HCT116 (cell line): ENCODE measurements at regions not wholly inside any gene's neighbourhood (a gene's known extent, or its start where the extent isn't known, plus 50 kb on each side); places are given as distances from the start of the nearest gene placed in this dataset.

Experiments
- ATAC-seq: fragments of 200-7000 bp; cut with Tn5 transposase; 2 replicates; pipeline ENCODE4 v1.9.1; 2020; ENCODE audit warnings: mild to moderate bottlenecking, moderate library complexity
- BruUV-seq: library from RNA; stranded (reverse); fragments of 400-500 nt; replicated peaks from 2 replicates; lab custom pipeline; 2021; lab: Mats Ljungman, UMichigan
- CTCF ChIA-PET: fragments of 300-600 bp; sonication (Branson Sonifier 250); formaldehyde crosslinking; loops from one replicate; lab custom pipeline; 2021; ENCODE audit warnings: antibody characterized with exemption; lab: Charles Lee
- POLR2A ChIA-PET: fragments of 300-600, 350-600 bp; sonication (Branson Sonifier 250); formaldehyde crosslinking; loops from one replicate; lab custom pipeline; 2021; ENCODE audit warnings: antibody characterized with exemption; lab: Charles Lee
- RAD21 ChIA-PET, 2 experiments: fragments of 300-600 bp; sonication (Branson Sonifier 250); formaldehyde crosslinking; loops; one replicate each; lab custom pipeline; 2023; ENCODE audit warnings: low total read pairs in 2 of 2; ENCODE audit not compliant: uncharacterized antibody in 2 of 2, unreplicated experiment in 2 of 2, low non-redundant PET in 1 of 2; lab: Charles Lee
- DNase-seq: peaks from one replicate; pipeline ENCODE4 v3.0.0-alpha.2; 2010; ENCODE audit warnings: low read depth, low spot score
- H2AFZ ChIP-seq: fragments of 200-600 bp; shearing (Covaris generic), sonication (generic); 2 replicates; pipeline ENCODE4 v1.6.1; 2017; ENCODE audit warnings: low read depth, mixed run types, mixed read lengths, antibody characterized with exemption, low read length; ENCODE audit not compliant: poor library complexity, severe bottlenecking
- H3K27ac ChIP-seq: 2 replicates; pipeline ENCODE4 v1.5.1; 2012; ENCODE audit warnings: low read depth, low read length
- H3K27me3 ChIP-seq: fragments of 200-600 bp; sonication (generic); 2 replicates; pipeline ENCODE4 v1.6.1; 2016; ENCODE audit warnings: mixed run types, low read length, mixed read lengths; ENCODE audit not compliant: insufficient read depth
- H3K36me3 ChIP-seq, 2 experiments: fragments of 200-500 bp in 1 of 2; fragments of 200-600 bp in 1 of 2; sonication (Bioruptor generic) in 1 of 2; sonication (generic) in 1 of 2; 2 replicates each; pipeline versions ENCODE4 v1.5.1 to v1.6.1; 2014 to 2016; ENCODE audit warnings: low read length in 2 of 2, inconsistent platforms in 1 of 2, mixed read lengths in 1 of 2, mixed run types in 1 of 2; ENCODE audit not compliant: insufficient read depth in 2 of 2, control insufficient read depth in 1 of 2
- H3K4me1 ChIP-seq, 2 experiments: fragments of 200-600 bp in 1 of 2; sonication (generic) in 1 of 2; 2 replicates each; pipeline versions ENCODE4 v1.5.1 to v1.6.1; 2012 to 2017; ENCODE audit warnings: low read length in 2 of 2, inconsistent platforms in 1 of 2, mild to moderate bottlenecking in 1 of 2, mixed read lengths in 1 of 2, mixed run types in 1 of 2, moderate library complexity in 1 of 2; ENCODE audit not compliant: insufficient read depth in 2 of 2, control insufficient read depth in 1 of 2
- H3K4me2 ChIP-seq: fragments of 200-600 bp; sonication (generic); 2 replicates; pipeline ENCODE4 v1.6.1; 2017; ENCODE audit warnings: mixed run types, low read length, mixed read lengths
- H3K4me3 ChIP-seq, 2 experiments: fragments of 200-600 bp in 1 of 2; sonication (generic) in 1 of 2; replicated peaks in 1 of 2; 2 replicates each; pipeline ENCODE4 v1.5.1; 2011 to 2016; ENCODE audit warnings: low read length in 2 of 2, control low read depth in 1 of 2, low read depth in 1 of 2, mild to moderate bottlenecking in 1 of 2, mixed read lengths in 1 of 2, mixed run types in 1 of 2
- H3K79me2 ChIP-seq: fragments of 200-600 bp; sonication (generic); 2 replicates; pipeline ENCODE4 v1.6.1; 2017; ENCODE audit warnings: mild to moderate bottlenecking, mixed run types, low read length, moderate library complexity, mixed read lengths; ENCODE audit not compliant: insufficient read depth
- H3K9ac ChIP-seq: fragments of 200-600 bp; sonication (generic); 2 replicates; pipeline ENCODE4 v1.6.1; 2016; ENCODE audit warnings: low read length, mixed read lengths
- H3K9me2 ChIP-seq: fragments of 200-600 bp; sonication (generic), shearing (Covaris generic); 2 replicates; pipeline ENCODE4 v1.6.1; 2017; ENCODE audit warnings: mixed run types, mild to moderate bottlenecking, moderate library complexity; ENCODE audit not compliant: insufficient read depth
- H3K9me3 ChIP-seq, 2 experiments: fragments of 200-500 bp in 1 of 2; fragments of 200-600 bp in 1 of 2; sonication (Bioruptor generic) in 1 of 2; sonication (generic) in 1 of 2; 2 replicates each; pipeline ENCODE4 v1.6.1; 2014 to 2017; ENCODE audit warnings: low read length in 2 of 2, mixed read lengths in 2 of 2, inconsistent platforms in 1 of 2, low read depth in 1 of 2, mild to moderate bottlenecking in 1 of 2, mixed run types in 1 of 2, moderate library complexity in 1 of 2; ENCODE audit not compliant: control insufficient read depth in 1 of 2, insufficient read depth in 1 of 2
- H4K20me1 ChIP-seq: fragments of 200-600 bp; sonication (generic), shearing (Covaris generic); 2 replicates; pipeline ENCODE4 v1.6.1; 2017; ENCODE audit warnings: mixed run types, mild to moderate bottlenecking, moderate library complexity; ENCODE audit not compliant: insufficient read depth
- ELF1 ChIP-seq: IDR thresholded peaks from 2 replicates; pipeline ENCODE4 v1.6.1; 2012; ENCODE audit warnings: low read depth, borderline replicate concordance
- JUND ChIP-seq: IDR thresholded peaks from 2 replicates; pipeline ENCODE4 v1.6.1; 2012
- POLR2A ChIP-seq: IDR thresholded peaks from 2 replicates; pipeline ENCODE4 v1.7.0; 2011; ENCODE audit warnings: borderline replicate concordance; ENCODE audit not compliant: insufficient read depth, insufficient read length; ENCODE audit errors: extremely low read depth
- RAD21 ChIP-seq: IDR thresholded peaks from 2 replicates; pipeline ENCODE4 v1.6.1; 2012; ENCODE audit warnings: low read depth, mild to moderate bottlenecking
- SIN3A ChIP-seq: IDR thresholded peaks from 2 replicates; pipeline ENCODE4 v1.6.1; 2012; ENCODE audit warnings: low read depth
- SRF ChIP-seq: IDR thresholded peaks from 2 replicates; pipeline ENCODE4 v1.6.1; 2012; ENCODE audit warnings: low read depth
- intact Hi-C: fragments of 100-400 bp; cut with micrococcal nuclease; formaldehyde crosslinking; loops from 2 replicates; pipeline ENCODE4 v1.10.0; 2022
- TF ChIP-seq, protein P1 (sequence below): IDR thresholded peaks from 2 replicates; pipeline ENCODE4 v1.6.1; 2012; ENCODE audit warnings: low read depth
- TF ChIP-seq, protein P2 (sequence below): IDR thresholded peaks from 2 replicates; pipeline ENCODE4 v1.6.1; 2012

DNA sequence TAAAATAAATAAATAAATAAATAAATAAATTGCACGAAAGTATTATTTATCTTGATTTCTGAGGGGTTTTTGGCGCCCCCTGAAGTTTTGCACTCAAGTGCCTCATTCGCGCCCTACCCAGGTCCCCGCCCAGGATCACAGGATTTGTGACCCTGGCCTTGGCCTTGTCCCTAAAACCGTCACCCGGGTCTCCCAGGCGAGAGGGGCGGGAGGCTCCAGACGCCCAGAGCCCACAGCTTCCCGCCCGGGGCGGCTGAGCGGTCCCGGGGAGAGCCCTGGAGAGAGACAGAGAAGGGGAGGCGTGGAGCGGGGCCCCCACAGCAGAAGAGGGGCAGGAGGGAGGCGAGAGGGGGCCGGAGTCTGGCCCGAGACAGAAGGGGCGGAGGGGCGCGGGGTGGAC, 91.8 kb upstream of the CASZ1 start:
- no peak for ATAC-seq
- no peaks in the 10 kb centered on the region for H3K79me2 ChIP-seq
- no peak for TF ChIP-seq ELF1
- TF ChIP-seq, protein P1, sequence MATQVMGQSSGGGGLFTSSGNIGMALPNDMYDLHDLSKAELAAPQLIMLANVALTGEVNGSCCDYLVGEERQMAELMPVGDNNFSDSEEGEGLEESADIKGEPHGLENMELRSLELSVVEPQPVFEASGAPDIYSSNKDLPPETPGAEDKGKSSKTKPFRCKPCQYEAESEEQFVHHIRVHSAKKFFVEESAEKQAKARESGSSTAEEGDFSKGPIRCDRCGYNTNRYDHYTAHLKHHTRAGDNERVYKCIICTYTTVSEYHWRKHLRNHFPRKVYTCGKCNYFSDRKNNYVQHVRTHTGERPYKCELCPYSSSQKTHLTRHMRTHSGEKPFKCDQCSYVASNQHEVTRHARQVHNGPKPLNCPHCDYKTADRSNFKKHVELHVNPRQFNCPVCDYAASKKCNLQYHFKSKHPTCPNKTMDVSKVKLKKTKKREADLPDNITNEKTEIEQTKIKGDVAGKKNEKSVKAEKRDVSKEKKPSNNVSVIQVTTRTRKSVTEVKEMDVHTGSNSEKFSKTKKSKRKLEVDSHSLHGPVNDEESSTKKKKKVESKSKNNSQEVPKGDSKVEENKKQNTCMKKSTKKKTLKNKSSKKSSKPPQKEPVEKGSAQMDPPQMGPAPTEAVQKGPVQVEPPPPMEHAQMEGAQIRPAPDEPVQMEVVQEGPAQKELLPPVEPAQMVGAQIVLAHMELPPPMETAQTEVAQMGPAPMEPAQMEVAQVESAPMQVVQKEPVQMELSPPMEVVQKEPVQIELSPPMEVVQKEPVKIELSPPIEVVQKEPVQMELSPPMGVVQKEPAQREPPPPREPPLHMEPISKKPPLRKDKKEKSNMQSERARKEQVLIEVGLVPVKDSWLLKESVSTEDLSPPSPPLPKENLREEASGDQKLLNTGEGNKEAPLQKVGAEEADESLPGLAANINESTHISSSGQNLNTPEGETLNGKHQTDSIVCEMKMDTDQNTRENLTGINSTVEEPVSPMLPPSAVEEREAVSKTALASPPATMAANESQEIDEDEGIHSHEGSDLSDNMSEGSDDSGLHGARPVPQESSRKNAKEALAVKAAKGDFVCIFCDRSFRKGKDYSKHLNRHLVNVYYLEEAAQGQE = no peak
- no peak for TF ChIP-seq POLR2A
- no peak for TF ChIP-seq RAD21
- no peak for TF ChIP-seq JUND
- no peak for TF ChIP-seq SIN3A
- TF ChIP-seq SRF = no peak
- TF ChIP-seq, protein P2, sequence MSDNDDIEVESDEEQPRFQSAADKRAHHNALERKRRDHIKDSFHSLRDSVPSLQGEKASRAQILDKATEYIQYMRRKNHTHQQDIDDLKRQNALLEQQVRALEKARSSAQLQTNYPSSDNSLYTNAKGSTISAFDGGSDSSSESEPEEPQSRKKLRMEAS = no peak
- no peak overlapping the region for H2AFZ ChIP-seq
- no peaks in the 10 kb centered on the region for H3K9me2 ChIP-seq
- CTCF ChIA-PET = no interaction called here
- RAD21 ChIA-PET = no interaction called here
- no peaks in the 10 kb centered on the region for H3K27me3 ChIP-seq
- H3K4me2 ChIP-seq = no peak overlapping the region
- DNase-seq = no peak
- H3K9me3 ChIP-seq = no peaks in the 10 kb centered on the region
- no TSS peak for BruUV-seq
- H3K27ac ChIP-seq = no peak overlapping the region
- no peak overlapping the region for H3K4me3 ChIP-seq
- no peaks in the 10 kb centered on the region for H4K20me1 ChIP-seq
- intact Hi-C loops = no loop called here
- H3K4me1 ChIP-seq = peaks cover 4 to 11% of the 10 kb centered on the region in 2 experiments
- no peaks in the 10 kb centered on the region for H3K36me3 ChIP-seq
- POLR2A ChIA-PET = no interaction called here
- H3K9ac ChIP-seq = no peak overlapping the region
